Left colon (tissue), 2 donors: ENCODE measurements at regions not wholly inside any gene's neighbourhood (a gene's known extent, or its start where the extent isn't known, plus 50 kb on each side); places are given as distances from the start of the nearest gene placed in this dataset.

Experiments used
- ATAC-seq: fragments of 200-7000 bp; cut with Tn5 transposase; one replicate; pipeline ENCODE4 v1.9.1; 2020; ENCODE audit warnings: mild to moderate bottlenecking, moderate library complexity
- DNase-seq, 2 donors: peaks; one replicate each; pipeline ENCODE4 v3.0.0-alpha.2; 2020
- intact Hi-C, 2 donors: fragments of 100-400 bp; cut with DNase I in 1 of 2; cut with micrococcal nuclease in 1 of 2; formaldehyde crosslinking; loops; one replicate each; pipeline versions ENCODE4 v1.11.2 to v1.14.0; 2022; cut with DNase I, micrococcal nuclease
- donor health status: DM: no; HTN: no; CAD: no.
- donor health status: DM: yes; HTN: yes; CAD: no.

GRCh38 chr7:13044309-13044708 is 356.9 kb downstream of the ARL4A start:
- ATAC-seq (no peak), DNase-seq (no peak)
- intact Hi-C loops = no loop called here

DNA sequence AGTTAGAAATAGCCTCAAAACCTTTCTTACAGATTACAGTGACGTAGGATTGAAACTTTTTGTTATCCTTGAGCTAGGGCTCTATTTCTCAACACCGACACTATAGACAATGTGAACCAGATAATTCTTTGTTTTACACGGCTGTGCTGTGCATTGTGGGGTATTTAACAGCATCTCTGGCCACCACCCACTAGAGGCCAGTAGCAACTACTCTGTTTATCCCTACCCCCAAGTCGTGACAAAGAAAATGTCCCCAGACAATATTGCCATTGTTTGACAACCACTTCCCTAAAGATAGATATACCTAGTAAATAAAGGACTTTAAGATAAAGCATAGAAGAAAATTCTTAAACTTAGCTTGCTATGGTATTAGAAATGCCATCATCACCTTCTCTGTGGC is 359.6 kb downstream of the ARL4A start:
- intact Hi-C loops = no loop called here
- DNase-seq (no peak), ATAC-seq (no peak)

DNA sequence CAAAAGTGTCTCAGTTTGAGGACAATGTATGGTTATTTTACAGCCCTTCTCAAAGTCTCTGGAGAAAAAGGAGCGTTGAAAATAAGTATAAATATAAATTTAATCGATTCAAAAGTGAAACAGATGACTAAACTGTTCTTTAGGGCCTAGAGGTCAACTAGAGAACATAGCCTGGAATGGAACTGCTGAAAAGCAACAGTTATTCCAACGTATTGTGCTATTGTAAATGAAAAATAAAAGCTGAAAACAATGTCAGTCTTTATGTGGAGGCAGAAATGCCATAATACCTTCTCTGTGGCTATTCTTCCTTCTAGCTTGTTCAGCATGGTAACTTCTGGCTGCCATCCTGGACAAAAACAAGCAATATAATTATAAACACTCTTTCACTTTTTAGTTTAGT is 362.5 kb downstream of the ARL4A start:
- ATAC-seq (no peak), DNase-seq (no peak)
- intact Hi-C loops = no loop called here

DNA sequence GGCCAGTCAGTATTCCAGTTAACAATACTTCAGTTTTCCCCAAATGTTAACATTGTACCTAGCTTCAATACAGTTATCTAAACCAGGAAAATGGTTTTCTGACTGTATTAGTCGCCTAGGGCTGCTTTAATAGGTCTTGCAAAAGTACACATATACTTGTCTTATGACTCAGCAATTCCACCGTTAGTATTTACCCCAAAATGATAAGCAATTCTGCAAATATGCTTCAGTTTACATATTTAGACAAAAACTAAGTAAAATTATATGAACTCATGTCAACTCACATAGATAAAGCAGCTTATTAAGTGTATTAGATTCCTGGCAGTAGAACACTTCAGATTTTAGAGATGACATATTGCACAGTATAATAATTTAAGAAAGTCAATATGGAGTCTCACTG is 363.3 kb downstream of the ARL4A start:
- DNase-seq (no peak), ATAC-seq (no peak)
- intact Hi-C loops = no loop called here

DNA sequence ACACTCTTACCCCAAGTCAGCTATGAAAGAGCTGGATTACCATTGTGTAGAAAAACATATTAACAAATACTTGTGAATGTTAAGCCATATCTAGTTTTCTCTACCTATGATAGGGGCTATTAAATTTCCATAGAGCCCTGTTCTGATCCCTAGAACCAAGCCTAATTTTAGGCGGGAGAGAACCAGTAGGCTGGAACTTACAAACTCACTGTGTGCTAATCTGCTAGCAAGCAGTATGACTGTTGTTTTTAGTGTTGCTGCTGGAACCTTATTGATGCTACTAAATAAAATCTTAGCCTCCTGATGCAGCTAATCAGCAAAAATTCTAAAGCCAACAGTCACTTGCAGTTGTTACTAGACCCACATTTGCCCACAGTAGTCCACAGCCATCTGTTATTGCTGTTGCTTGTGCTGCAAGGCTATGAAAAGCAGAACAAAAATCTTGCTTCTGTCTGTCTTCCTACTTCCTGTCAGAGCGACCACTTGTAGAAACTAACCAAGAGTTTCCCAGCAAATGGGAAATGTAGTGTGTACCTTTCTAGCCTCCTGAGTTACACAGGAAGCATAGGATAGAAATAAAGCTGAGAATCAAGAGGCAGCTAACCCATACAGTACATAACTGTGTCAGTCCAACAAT is 368.4 kb downstream of the ARL4A start:
- ATAC-seq (no peak), DNase-seq (no peak)
- intact Hi-C loops = no loop called here

- no peak for ATAC-seq
- intact Hi-C loops = no loop called here
- no peak for DNase-seq
Measured at GRCh38 chr7:13057462-13058200, 370.2 kb downstream of the ARL4A start.

GRCh38 chr7:13060173-13060572 is 372.7 kb downstream of the ARL4A start:
- DNase-seq = no peak
- intact Hi-C loops = no loop called here
- ATAC-seq = no peak

- intact Hi-C loops = no loop called here
- DNase-seq (no peak), ATAC-seq (no peak)
Measured at GRCh38 chr7:13061115-13061514, 373.7 kb downstream of the ARL4A start.

DNA sequence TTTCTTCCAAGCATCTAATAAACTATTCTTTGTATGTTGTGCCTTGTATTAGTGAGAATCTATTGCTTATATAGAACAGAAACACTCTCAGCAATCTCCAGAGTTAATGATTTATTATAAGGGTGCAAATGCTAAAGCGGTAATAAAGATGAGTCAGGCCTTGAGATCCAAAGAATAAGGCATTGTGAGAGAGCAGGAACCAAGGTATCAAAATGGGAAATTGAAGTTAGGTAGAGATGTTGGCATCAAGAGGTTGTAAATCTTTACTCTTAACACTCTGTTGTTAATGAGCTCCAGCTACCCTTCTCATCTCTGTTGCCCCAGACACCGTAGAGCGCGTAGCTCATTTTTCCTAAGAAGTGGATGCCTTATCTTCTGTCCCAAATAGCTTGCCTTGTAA is 375.2 kb downstream of the ARL4A start:
- ATAC-seq (peak; percentile 69), DNase-seq (no peak)
- intact Hi-C loops = no loop called here

DNA sequence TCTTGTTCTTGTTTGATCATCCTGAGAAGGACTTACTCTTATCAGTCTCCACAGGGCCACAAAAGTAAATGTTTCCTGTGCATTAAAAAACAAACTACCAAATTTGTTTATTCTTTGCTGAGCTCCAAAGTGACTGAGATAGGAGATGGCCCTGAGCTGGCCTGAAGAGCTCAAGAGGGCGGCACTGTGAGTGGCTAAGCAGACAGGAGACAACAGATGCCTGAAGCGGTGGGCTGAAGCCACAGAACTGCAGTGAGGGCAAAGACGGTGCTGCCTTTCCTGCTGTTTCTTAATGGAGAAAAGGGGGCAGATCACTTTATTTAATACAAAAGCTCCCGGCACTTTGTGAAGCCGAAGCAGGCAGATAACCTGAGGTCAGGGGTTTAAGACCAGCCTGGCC is 379.6 kb downstream of the ARL4A start:
- no peak for ATAC-seq
- intact Hi-C loops = no loop called here

DNA sequence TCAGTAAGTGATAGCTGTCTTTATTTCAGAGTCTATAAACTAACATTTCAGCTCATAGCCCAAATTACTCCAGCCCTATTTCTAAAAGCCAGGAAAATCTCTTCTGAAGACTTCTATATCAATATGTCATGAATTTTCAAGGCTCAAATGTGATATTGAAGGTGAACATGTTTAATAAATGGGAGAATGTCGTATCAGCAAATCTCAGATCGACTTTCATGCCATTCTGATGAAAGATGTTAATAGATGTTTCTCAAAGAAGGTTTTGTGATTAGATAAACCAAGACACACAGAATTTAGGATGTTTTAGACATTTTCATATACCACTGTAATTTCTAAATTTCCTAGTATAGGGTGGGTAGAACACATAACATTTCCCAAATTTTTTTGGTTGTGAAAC is 380.6 kb downstream of the ARL4A start:
- intact Hi-C loops = no loop called here
- no peak for DNase-seq
- no peak for ATAC-seq

More for the DNA sequence above, 379.6 kb downstream of the ARL4A start:
- no peak for DNase-seq

GRCh38 chr7:13069841-13070240 is 382.4 kb downstream of the ARL4A start:
- DNase-seq (no peak), ATAC-seq (no peak)
- intact Hi-C loops = no loop called here

DNA sequence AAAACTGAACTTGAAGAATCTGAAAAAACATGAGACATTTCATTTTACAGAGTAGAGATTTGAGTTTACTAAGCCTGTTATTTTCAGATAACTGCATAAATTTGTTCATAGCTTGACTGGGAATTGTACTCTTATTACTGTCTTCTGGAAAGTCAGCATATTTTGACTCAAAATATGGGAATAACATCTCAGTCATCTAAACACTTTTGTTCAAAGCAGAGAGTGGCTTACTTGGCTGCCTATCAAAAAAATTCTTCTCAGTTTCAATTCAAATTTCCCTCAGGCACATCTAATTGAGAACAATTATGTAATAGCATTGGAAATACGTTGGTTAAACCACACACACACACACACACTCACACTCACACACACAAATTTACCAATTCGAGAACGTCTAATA is 384.6 kb downstream of the ARL4A start:
- intact Hi-C loops = no loop called here
- no peak for ATAC-seq

GRCh38 chr7:13077466-13077865 is 390.0 kb downstream of the ARL4A start:
- DNase-seq = no peak
- ATAC-seq = no peak
- intact Hi-C loops = no loop called here

More for the DNA sequence above, 384.6 kb downstream of the ARL4A start:
- no peak for DNase-seq

DNA sequence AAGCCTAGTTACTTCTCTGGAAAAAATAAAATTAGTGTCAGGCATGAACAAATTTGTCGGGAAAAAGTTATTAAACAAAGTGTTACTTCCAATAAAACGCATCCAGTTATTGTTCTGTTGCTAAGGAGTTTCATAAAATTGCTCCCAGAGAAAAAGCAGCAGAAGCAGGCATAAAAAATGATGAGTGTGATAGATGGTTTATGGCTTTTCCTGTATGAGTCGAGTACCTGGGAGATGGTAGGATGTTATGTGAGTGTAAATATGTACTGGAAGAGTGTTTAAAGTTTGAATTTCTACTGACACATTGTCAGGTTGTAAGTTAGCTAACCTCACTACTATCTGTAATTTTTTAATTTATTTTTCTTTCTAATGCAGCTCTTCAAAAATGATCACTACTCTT is 390.7 kb downstream of the ARL4A start:
- intact Hi-C loops = no loop called here

GRCh38 chr7:13090959-13091358 is 403.5 kb downstream of the ARL4A start:
- intact Hi-C loops = no loop called here
- ATAC-seq (no peak), DNase-seq (no peak)

More for the DNA sequence above, 390.7 kb downstream of the ARL4A start:
- ATAC-seq (no peak), DNase-seq (no peak)

DNA sequence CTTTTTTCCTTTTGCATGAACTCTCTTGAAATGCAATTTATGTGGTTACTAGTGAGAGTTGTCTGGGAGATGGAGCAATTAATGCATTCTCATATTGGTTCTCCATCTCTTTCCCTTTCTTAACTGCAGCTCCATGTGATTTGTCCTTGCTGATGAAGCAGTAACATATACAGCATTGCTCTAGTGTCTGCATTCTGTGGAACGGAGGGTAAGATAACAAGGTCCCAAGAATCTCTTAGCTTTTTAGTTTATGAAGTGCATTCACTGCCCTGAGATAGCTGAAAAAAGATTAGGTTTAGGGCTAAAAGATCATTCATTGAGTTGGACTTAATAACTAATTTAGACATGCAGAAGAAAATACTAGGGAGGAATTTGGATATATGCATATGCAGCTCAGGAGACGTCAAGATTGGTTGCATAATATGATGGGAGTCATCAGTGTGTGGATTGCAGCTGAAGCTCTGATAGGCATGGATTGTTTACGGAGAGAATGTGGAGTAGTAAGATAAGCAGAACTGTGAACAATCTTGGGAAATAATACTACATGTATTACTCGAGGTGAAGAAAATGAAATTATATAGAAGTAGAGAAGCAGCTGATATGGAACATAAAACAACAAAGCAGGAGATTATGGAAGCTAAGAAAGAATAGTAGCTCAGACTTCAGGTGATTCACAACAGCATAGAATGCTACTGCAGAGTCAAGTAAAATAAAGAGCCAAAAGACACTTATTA is 404.7 kb downstream of the ARL4A start:
- DNase-seq = no peak
- no peak for ATAC-seq
- intact Hi-C loops = no loop called here

GRCh38 chr7:13092708-13093005 is 405.2 kb downstream of the ARL4A start:
- intact Hi-C loops = no loop called here
- ATAC-seq (no peak), DNase-seq (no peak)

DNA sequence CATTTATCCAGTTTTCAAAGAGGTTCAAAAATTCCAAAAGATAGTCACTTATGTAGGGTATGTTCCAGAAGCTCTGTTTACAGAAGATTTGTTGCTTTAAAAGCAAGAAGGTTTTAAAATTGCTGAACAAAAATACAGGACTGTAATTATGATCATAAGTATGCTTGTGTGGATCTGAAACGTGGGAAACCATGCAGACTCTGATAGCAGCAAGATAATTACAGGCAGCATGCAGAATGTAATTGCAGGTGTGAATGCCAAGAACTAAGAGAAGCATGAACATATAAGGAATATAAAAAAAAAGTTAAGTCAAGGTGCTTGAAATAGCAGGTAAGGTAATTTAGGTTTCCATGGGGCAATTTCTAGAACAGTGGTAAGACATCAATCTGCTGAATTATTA is 405.7 kb downstream of the ARL4A start:
- intact Hi-C loops = no loop called here
- no peak for DNase-seq
- no peak for ATAC-seq

- ATAC-seq (no peak), DNase-seq (no peak)
- intact Hi-C loops = no loop called here
Measured at GRCh38 chr7:13097499-13097898, 410.1 kb downstream of the ARL4A start.
